B cell (primary cell): ENCODE measurements at regions not wholly inside any gene's neighbourhood (a gene's known extent, or its start where the extent isn't known, plus 50 kb on each side); places are given as distances from the start of the nearest gene placed in this dataset.

Experiments
- ATAC-seq: fragments of 200-7000 bp; cut with Tn5 transposase; one replicate; pipeline ENCODE4 v1.10.0; 2021; ENCODE audit warnings: low read depth, mild to moderate bottlenecking, moderate number of reproducible peaks, moderate library complexity
- CTCF ChIA-PET: fragments of 350-600 bp; sonication (Branson Sonifier 250); formaldehyde crosslinking; loops from one replicate; lab custom pipeline; 2021; ENCODE audit warnings: antibody characterized with exemption, inconsistent platforms; lab: Charles Lee
- POLR2A ChIA-PET: fragments of 350-600 bp; sonication (Branson Sonifier 250); formaldehyde crosslinking; loops from one replicate; lab custom pipeline; 2021; ENCODE audit warnings: antibody characterized with exemption; lab: Charles Lee
- DNase-seq: peaks from one replicate; pipeline ENCODE4 v3.0.0; 2013
- H2AFZ ChIP-seq: 2 replicates; pipeline ENCODE4 v1.6.1; 2012; ENCODE audit warnings: mild to moderate bottlenecking, low read depth, low read length; ENCODE audit not compliant: insufficient read depth, poor library complexity, severe bottlenecking
- H3K27ac ChIP-seq, 2 donors: 1 replicate in 1 of 2; 2 replicates in 1 of 2; pipeline ENCODE4 v1.5.1; 2012 to 2013; ENCODE audit warnings: low read length in 2 of 2, mild to moderate bottlenecking in 2 of 2, moderate library complexity in 1 of 2
- H3K27me3 ChIP-seq, 4 experiments: fragments of 200-600 bp in 1 of 4; sonication (generic) in 1 of 4; replicated peaks in 1 of 4; 1 replicate in 2 of 4; 2 replicates in 2 of 4; pipeline versions ENCODE4 v1.6.1 to v1.7.0; 2013 to 2016; ENCODE audit warnings: low read length in 3 of 4, mild to moderate bottlenecking in 2 of 4, mixed read lengths in 1 of 4, moderate library complexity in 1 of 4; ENCODE audit not compliant: insufficient read depth in 4 of 4, control insufficient read depth in 3 of 4; ENCODE audit errors: control extremely low read depth in 1 of 4
- H3K36me3 ChIP-seq, 2 experiments: replicated peaks in 1 of 2; 1 replicate in 1 of 2; 2 replicates in 1 of 2; pipeline versions ENCODE4 v1.6.1 to v1.7.1; 2013; ENCODE audit warnings: low read length in 1 of 2; ENCODE audit not compliant: insufficient read depth in 2 of 2, control insufficient read depth in 1 of 2; ENCODE audit errors: control extremely low read depth in 1 of 2, extremely low read depth in 1 of 2
- H3K4me1 ChIP-seq, 2 donors: fragments of 200-600 bp in 1 of 2; sonication (generic) in 1 of 2; 1 replicate in 1 of 2; 2 replicates in 1 of 2; pipeline versions ENCODE4 v1.5.1 to v1.6.1; 2013 to 2017; ENCODE audit warnings: low read length in 2 of 2; ENCODE audit not compliant: control insufficient read depth in 2 of 2, insufficient read depth in 2 of 2
- H3K4me2 ChIP-seq: replicated peaks from 2 replicates; pipeline ENCODE3; 2012; ENCODE audit warnings: mild to moderate bottlenecking, low read depth, low read length; ENCODE audit not compliant: poor library complexity, severe bottlenecking
- H3K4me3 ChIP-seq, 5 experiments: fragments of 200-600 bp in 1 of 5; sonication (generic) in 1 of 5; 1 replicate in 3 of 5; 2 replicates in 2 of 5; pipeline versions ENCODE4 v1.5.1 to v1.7.0; 2011 to 2016; ENCODE audit warnings: low read length in 4 of 5, mild to moderate bottlenecking in 4 of 5, low read depth in 2 of 5, control low read depth in 1 of 5, moderate library complexity in 1 of 5; ENCODE audit not compliant: insufficient read depth in 1 of 5; ENCODE audit errors: control extremely low read depth in 1 of 5, extremely low read depth in 1 of 5
- H3K79me2 ChIP-seq: fragments of 200-600 bp; sonication (generic); one replicate; pipeline ENCODE4 v1.6.0; 2016; ENCODE audit warnings: low read length; ENCODE audit not compliant: control insufficient read depth, insufficient read depth
- H3K9ac ChIP-seq: fragments of 200-600 bp; sonication (generic); 2 replicates; pipeline ENCODE4 v1.6.1; 2017; ENCODE audit warnings: mild to moderate bottlenecking, low read length, moderate library complexity
- H3K9me3 ChIP-seq, 3 donors: one replicate each; pipeline versions ENCODE4 v1.6.1 to v1.7.1; 2013; ENCODE audit warnings: low read length in 2 of 3; ENCODE audit not compliant: control insufficient read depth in 2 of 3, insufficient read depth in 1 of 3; ENCODE audit errors: control extremely low read depth in 1 of 3
- H4K20me1 ChIP-seq: 2 replicates; pipeline ENCODE4 v1.6.0; 2012; ENCODE audit warnings: mild to moderate bottlenecking, low read length; ENCODE audit not compliant: insufficient read depth, control insufficient read depth, poor library complexity, severe bottlenecking
- H3K27ac Mint-ChIP-seq: one replicate; pipeline ENCODE4 v1.8.0; 2021; ENCODE audit warnings: mixed read lengths
- H3K27me3 Mint-ChIP-seq: one replicate; pipeline ENCODE4 v1.8.0; 2021; ENCODE audit warnings: mixed read lengths
- H3K4me1 Mint-ChIP-seq: one replicate; pipeline ENCODE4 v1.8.0; 2021; ENCODE audit warnings: mixed read lengths
- H3K4me3 Mint-ChIP-seq: one replicate; pipeline ENCODE4 v1.8.0; 2021; ENCODE audit warnings: mixed read lengths
- H3K9me3 Mint-ChIP-seq: one replicate; pipeline ENCODE4 v1.8.0; 2022; ENCODE audit warnings: mixed read lengths; ENCODE audit not compliant: insufficient read depth
- EZH2 ChIP-seq: IDR thresholded peaks from 2 replicates; pipeline ENCODE4 v1.6.1; 2012; ENCODE audit warnings: borderline replicate concordance, low read depth, mild to moderate bottlenecking, moderate library complexity, low read length; ENCODE audit not compliant: insufficient read depth, poor library complexity, severe bottlenecking
- WGBS: methylation state at CpG from one replicate; pipeline ENCODE4 v1.1.5; 2013; ENCODE audit warnings: missing lambda C conversion rate; ENCODE audit not compliant: insufficient coverage; 5-methylcytosine and 5-hydroxymethylcytosine counted together
- intact Hi-C: fragments of 100-400 bp; cut with micrococcal nuclease; formaldehyde crosslinking; loops from one replicate; pipeline ENCODE4 v1.10.0; 2022
- TF ChIP-seq, protein P1 (sequence below): fragments of 200-600 bp; IDR thresholded peaks from one replicate; pipeline ENCODE4 v1.8.0; 2022; ENCODE audit warnings: antibody characterized with exemption, mild to moderate bottlenecking

DNA sequence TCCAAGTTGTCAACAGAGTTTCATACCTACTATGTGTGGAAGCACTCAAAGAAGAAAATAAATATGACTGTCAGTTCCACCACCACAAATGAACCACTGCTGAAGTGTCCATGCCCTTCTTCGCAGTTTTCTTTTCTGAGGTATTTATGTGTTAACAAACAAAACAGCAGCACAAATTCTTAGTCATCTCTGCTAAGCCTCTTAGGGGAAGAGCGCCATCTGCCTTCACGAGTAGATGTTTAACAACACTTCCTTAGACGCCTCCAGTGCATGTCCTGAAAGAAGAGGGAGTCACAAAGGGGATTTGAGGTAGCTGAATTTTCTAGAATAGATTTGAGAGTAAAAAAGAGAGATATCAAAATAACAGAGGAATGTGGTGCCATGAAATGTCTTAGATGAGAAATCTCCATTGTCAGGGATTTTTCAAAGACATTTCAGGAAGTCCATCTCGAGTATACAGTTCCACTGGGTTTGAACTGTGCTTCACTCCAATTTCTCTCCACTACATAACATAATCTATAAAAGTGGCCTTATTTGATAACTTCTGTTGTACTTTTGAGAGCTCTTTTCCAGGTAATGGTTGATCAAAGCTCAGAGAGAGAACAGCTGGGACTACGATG, 775.3 kb upstream of the POM121L12 start:
- H3K36me3 ChIP-seq: no peaks in the 10 kb centered on the region
- POLR2A ChIA-PET: no interaction called here
- 74% methylated on average over 2 of the region's 6 CpGs for WGBS

DNA sequence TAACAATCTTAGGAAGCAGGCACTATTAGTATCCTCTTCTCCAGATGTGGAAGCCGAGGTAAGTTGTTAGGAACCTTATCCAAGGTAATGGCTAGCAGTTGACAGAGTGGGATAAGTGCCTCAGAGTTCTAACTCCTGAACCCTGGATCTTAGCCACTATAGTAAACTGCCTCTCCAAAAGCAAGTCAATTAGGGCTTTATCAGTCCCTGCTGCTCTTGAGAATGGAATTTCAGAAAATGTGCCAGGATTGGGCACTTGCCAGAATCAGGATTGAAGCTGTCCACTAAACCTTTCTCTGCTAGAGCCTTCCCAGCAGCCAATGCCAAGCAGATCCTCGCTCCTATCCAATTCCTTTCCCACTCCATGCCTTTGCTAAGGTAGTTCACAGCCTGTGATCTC, 777.5 kb upstream of the POM121L12 start:
- Mint-ChIP-seq H3K27ac (no peak overlapping the region), H3K4me1 (no peaks in the 10 kb centered on the region), H3K27me3 (no peaks in the 10 kb centered on the region), H3K9me3 (peaks cover 2% of the 10 kb centered on the region), H3K4me3 (no peak overlapping the region)
- Histone ChIP-seq H3K79me2 (no peaks in the 10 kb centered on the region), H3K4me1 (no peaks in the 10 kb centered on the region), H3K36me3 (no peaks in the 10 kb centered on the region), H3K9me3 (peaks cover 0 to 9% (median 0%) of the 10 kb centered on the region in 3 donors), H3K9ac (no peak overlapping the region), H3K27ac (no peak overlapping the region), H3K27me3 (no peaks in the 10 kb centered on the region), H3K4me2 (no peak overlapping the region), H2AFZ (no peak overlapping the region), H3K4me3 (no peak overlapping the region), H4K20me1 (no peaks in the 10 kb centered on the region)
- ATAC-seq (no peak), DNase-seq (no peak)
- ChIA-PET POLR2A (no interaction called here), CTCF (no interaction called here)
- WGBS: 75% methylated on average over 1 of the region's 2 CpGs
- TF ChIP-seq, protein P1, sequence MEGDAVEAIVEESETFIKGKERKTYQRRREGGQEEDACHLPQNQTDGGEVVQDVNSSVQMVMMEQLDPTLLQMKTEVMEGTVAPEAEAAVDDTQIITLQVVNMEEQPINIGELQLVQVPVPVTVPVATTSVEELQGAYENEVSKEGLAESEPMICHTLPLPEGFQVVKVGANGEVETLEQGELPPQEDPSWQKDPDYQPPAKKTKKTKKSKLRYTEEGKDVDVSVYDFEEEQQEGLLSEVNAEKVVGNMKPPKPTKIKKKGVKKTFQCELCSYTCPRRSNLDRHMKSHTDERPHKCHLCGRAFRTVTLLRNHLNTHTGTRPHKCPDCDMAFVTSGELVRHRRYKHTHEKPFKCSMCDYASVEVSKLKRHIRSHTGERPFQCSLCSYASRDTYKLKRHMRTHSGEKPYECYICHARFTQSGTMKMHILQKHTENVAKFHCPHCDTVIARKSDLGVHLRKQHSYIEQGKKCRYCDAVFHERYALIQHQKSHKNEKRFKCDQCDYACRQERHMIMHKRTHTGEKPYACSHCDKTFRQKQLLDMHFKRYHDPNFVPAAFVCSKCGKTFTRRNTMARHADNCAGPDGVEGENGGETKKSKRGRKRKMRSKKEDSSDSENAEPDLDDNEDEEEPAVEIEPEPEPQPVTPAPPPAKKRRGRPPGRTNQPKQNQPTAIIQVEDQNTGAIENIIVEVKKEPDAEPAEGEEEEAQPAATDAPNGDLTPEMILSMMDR: no peak
- TF ChIP-seq EZH2: no peak
- intact Hi-C loops: no loop called here

More for the DNA sequence above, 775.3 kb upstream of the POM121L12 start:
- TF ChIP-seq EZH2: no peak
- CTCF ChIA-PET: no interaction called here
- Histone ChIP-seq H3K4me1 (no peaks in the 10 kb centered on the region), H2AFZ (no peak overlapping the region), H3K9me3 (peaks cover 0 to 10% (median 0%) of the 10 kb centered on the region in 3 donors), H3K27me3 (no peaks in the 10 kb centered on the region), H3K4me3 (no peak overlapping the region), H3K27ac (no peak overlapping the region), H3K79me2 (no peaks in the 10 kb centered on the region), H3K9ac (no peak overlapping the region), H3K4me2 (no peak overlapping the region), H4K20me1 (no peaks in the 10 kb centered on the region)
- DNase-seq: no peak
- Mint-ChIP-seq H3K27me3 (no peaks in the 10 kb centered on the region), H3K4me3 (no peak overlapping the region), H3K4me1 (no peaks in the 10 kb centered on the region), H3K9me3 (peaks cover 3% of the 10 kb centered on the region), H3K27ac (no peak overlapping the region)
- intact Hi-C loops: no loop called here
- no peak for ATAC-seq
